CD4-positive, alpha-beta T cell (primary cell): ENCODE measurements at regions not wholly inside any gene's neighbourhood (a gene's known extent, or its start where the extent isn't known, plus 50 kb on each side); places are given as distances from the start of the nearest gene placed in this dataset.

Source experiments
- ATAC-seq: fragments of 200-7000 bp; cut with Tn5 transposase; one replicate; pipeline ENCODE4 v1.10.0; 2022; ENCODE audit warnings: mild to moderate bottlenecking; ENCODE audit not compliant: poor library complexity
- CTCF ChIA-PET: fragments of 350-600 bp; sonication (Branson Sonifier 250); formaldehyde crosslinking; loops from one replicate; lab custom pipeline; 2021; ENCODE audit warnings: antibody characterized with exemption, inconsistent platforms; lab: Charles Lee
- POLR2A ChIA-PET: fragments of 350-600 bp; sonication (Branson Sonifier 250); formaldehyde crosslinking; loops from one replicate; lab custom pipeline; 2021; ENCODE audit warnings: antibody characterized with exemption, inconsistent platforms; lab: Charles Lee
- DNase-seq, 14 experiments: peaks; one replicate each; pipeline ENCODE4 v3.0.0-alpha.2; 2013 to 2020; ENCODE audit warnings: mixed read lengths in 2 of 14
- H3K27ac ChIP-seq, 2 donors: one replicate each; pipeline versions ENCODE4 v1.5.1 to v1.7.0; 2013; ENCODE audit warnings: low read length in 2 of 2, low read depth in 1 of 2, mild to moderate bottlenecking in 1 of 2
- H3K27me3 ChIP-seq, 2 experiments: 1 replicate in 1 of 2; 2 replicates in 1 of 2; pipeline versions ENCODE4 v1.6.1 to v1.7.0; 2013; ENCODE audit warnings: low read length in 2 of 2, control low read depth in 1 of 2, mild to moderate bottlenecking in 1 of 2, moderate library complexity in 1 of 2; ENCODE audit not compliant: insufficient read depth in 2 of 2, control insufficient read depth in 1 of 2
- H3K36me3 ChIP-seq: one replicate; pipeline ENCODE4 v1.6.1; 2013; ENCODE audit warnings: low read length, control low read depth; ENCODE audit not compliant: insufficient read depth
- H3K4me1 ChIP-seq: one replicate; pipeline ENCODE4 v1.6.1; 2013; ENCODE audit warnings: low read length, control low read depth; ENCODE audit not compliant: insufficient read depth
- H3K4me3 ChIP-seq: one replicate; pipeline ENCODE4 v1.5.1; 2013; ENCODE audit warnings: mild to moderate bottlenecking, low read length, moderate library complexity
- H3K9me3 ChIP-seq, 2 experiments: 1 replicate in 1 of 2; 2 replicates in 1 of 2; pipeline versions ENCODE4 v1.6.1 to v1.7.0; 2013; ENCODE audit warnings: low read length in 2 of 2, mild to moderate bottlenecking in 2 of 2, control low read depth in 1 of 2, moderate library complexity in 1 of 2; ENCODE audit not compliant: control insufficient read depth in 1 of 2, insufficient read depth in 1 of 2
- H3K27ac Mint-ChIP-seq: one replicate; pipeline ENCODE4 v1.8.0; 2020; ENCODE audit warnings: mixed read lengths
- H3K27me3 Mint-ChIP-seq: one replicate; pipeline ENCODE4 v1.8.0; 2021; ENCODE audit warnings: mixed read lengths
- H3K36me3 Mint-ChIP-seq: one replicate; pipeline ENCODE4 v1.8.0; 2021; ENCODE audit warnings: low read depth, mixed read lengths
- H3K4me1 Mint-ChIP-seq: one replicate; pipeline ENCODE4 v1.8.0; 2021; ENCODE audit warnings: low read depth, mixed read lengths
- H3K4me3 Mint-ChIP-seq: one replicate; pipeline ENCODE4 v1.8.0; 2020; ENCODE audit warnings: mild to moderate bottlenecking, mixed read lengths
- H3K9me3 Mint-ChIP-seq: one replicate; pipeline ENCODE4 v1.8.0; 2020; ENCODE audit warnings: mixed read lengths
- CTCF ChIP-seq: fragments of 200-600 bp; IDR thresholded peaks from one replicate; pipeline ENCODE4 v1.8.0; 2022; ENCODE audit warnings: antibody characterized with exemption, mild to moderate bottlenecking
- intact Hi-C, 2 experiments: fragments of 100-400 bp; cut with DNase I in 1 of 2; cut with micrococcal nuclease in 1 of 2; formaldehyde crosslinking; loops; one replicate each; pipeline versions ENCODE4 v1.15.1 to v1.9.0; 2023 to 2025; cut with DNase I, micrococcal nuclease

GRCh38 chr2:215692387-215693079, 256.7 kb upstream of the FN1 start:
- H3K4me3 Mint-ChIP-seq = no peak overlapping the region
- no peak for TF ChIP-seq CTCF
- H3K27ac Mint-ChIP-seq = no peak overlapping the region
- intact Hi-C loops = no loop called here
- H3K4me1 Mint-ChIP-seq = no peaks in the 10 kb centered on the region
- DNase-seq (no peak), ATAC-seq (no peak)
- Histone ChIP-seq H3K4me1 (no peaks in the 10 kb centered on the region), H3K27ac (no peak overlapping the region), H3K27me3 (no peaks in the 10 kb centered on the region), H3K4me3 (no peak overlapping the region), H3K36me3 (no peaks in the 10 kb centered on the region), H3K9me3 (no peaks in the 10 kb centered on the region)
- H3K27me3 Mint-ChIP-seq = peaks cover 6% of the 10 kb centered on the region
- POLR2A ChIA-PET = no interaction called here
- CTCF ChIA-PET = no interaction called here
- H3K9me3 Mint-ChIP-seq = no peaks in the 10 kb centered on the region
- H3K36me3 Mint-ChIP-seq = no peaks in the 10 kb centered on the region

- intact Hi-C loops = no loop called here
- no peak overlapping the region for H3K27ac ChIP-seq
- no peaks in the 10 kb centered on the region for H3K9me3 Mint-ChIP-seq
These were observed 255.5 kb upstream of the FN1 start for GRCh38 chr2:215691346-215691745.

GRCh38 chr2:215687149-215688031, 251.5 kb upstream of the FN1 start:
- no peak overlapping the region for H3K27ac ChIP-seq
- no peak overlapping the region for H3K4me3 Mint-ChIP-seq
- H3K9me3 ChIP-seq = peaks cover 0 to 4% of the 10 kb centered on the region in 2 experiments
- intact Hi-C loops = no loop called here
- H3K27me3 ChIP-seq = no peaks in the 10 kb centered on the region
- peaks cover 13% of the 10 kb centered on the region for H3K4me1 Mint-ChIP-seq
- DNase-seq = no peak
- ATAC-seq = no peak
- TF ChIP-seq CTCF = no peak
- H3K4me1 ChIP-seq = no peaks in the 10 kb centered on the region
- no peak overlapping the region for H3K27ac Mint-ChIP-seq
- no peaks in the 10 kb centered on the region for H3K36me3 ChIP-seq
- H3K4me3 ChIP-seq = no peak overlapping the region
- H3K36me3 Mint-ChIP-seq = no peaks in the 10 kb centered on the region
- ChIA-PET POLR2A (interaction anchor here (0.8 kb wide), 1 partner anchor 17 kb away, joined by 3 read pairs; no protein-coding TSS in a partner anchor), CTCF (no interaction called here)
- no peaks in the 10 kb centered on the region for H3K27me3 Mint-ChIP-seq
- H3K9me3 Mint-ChIP-seq = peaks cover 3% of the 10 kb centered on the region

More at GRCh38 chr2:215691346-215691745, 255.5 kb upstream of the FN1 start:
- TF ChIP-seq CTCF = no peak
- Histone ChIP-seq H3K36me3 (no peaks in the 10 kb centered on the region), H3K4me1 (no peaks in the 10 kb centered on the region), H3K4me3 (no peak overlapping the region), H3K9me3 (peaks cover 0 to 4% of the 10 kb centered on the region in 2 experiments), H3K27me3 (no peaks in the 10 kb centered on the region)
- Mint-ChIP-seq H3K4me1 (no peaks in the 10 kb centered on the region), H3K36me3 (no peaks in the 10 kb centered on the region), H3K4me3 (no peak overlapping the region), H3K27me3 (peaks cover 6% of the 10 kb centered on the region), H3K27ac (no peak overlapping the region)
- CTCF ChIA-PET = no interaction called here
- POLR2A ChIA-PET = no interaction called here
- DNase-seq (no peak), ATAC-seq (no peak)
